RWPE1 (cell line): ENCODE measurements at regions not wholly inside any gene's neighbourhood (a gene's known extent, or its start where the extent isn't known, plus 50 kb on each side); places are given as distances from the start of the nearest gene placed in this dataset.

ENCODE experiments used
- CTCF ChIA-PET: fragments of 350-600 bp; sonication (Branson Sonifier 250); formaldehyde crosslinking; extraction: SDS; loops from one replicate; lab custom pipeline; 2021; lab: Yijun Ruan, JAX
- POLR2A ChIA-PET: fragments of 400-600 bp; formaldehyde crosslinking; extraction: SDS; loops from one replicate; lab custom pipeline; 2020; ENCODE audit warnings: antibody characterized with exemption; ENCODE audit not compliant: low non-redundant PET; lab: Yijun Ruan, JAX
- DNase-seq: peaks from one replicate; pipeline ENCODE4 v3.0.0; 2012; ENCODE audit warnings: low spot score
- H3K27ac ChIP-seq: fragments of 450-650 bp; 2 replicates; pipeline ENCODE4 v1.5.1; 2017
- CTCF ChIP-seq: fragments of 450-650 bp; conservative IDR thresholded peaks from 2 replicates; pipeline ENCODE4 v1.5.1; 2017; ENCODE audit warnings: low read depth, mild to moderate bottlenecking

GRCh38 chr1:194151056-194151455 is 964.6 kb upstream of the B3GALT2 start:
- TF ChIP-seq CTCF = no peak
- no peak overlapping the region for H3K27ac ChIP-seq
- DNase-seq = no peak
- ChIA-PET POLR2A (no interaction called here), CTCF (no interaction called here)

GRCh38 chr1:194150242-194150641 is 963.8 kb upstream of the B3GALT2 start:
- no peak for DNase-seq
- no peak for TF ChIP-seq CTCF
- ChIA-PET POLR2A (no interaction called here), CTCF (no interaction called here)
- no peak overlapping the region for H3K27ac ChIP-seq

GRCh38 chr1:194133152-194133551 is 946.7 kb upstream of the B3GALT2 start:
- no peak for TF ChIP-seq CTCF
- ChIA-PET CTCF (interaction anchor here (0.6 kb wide), 1 partner anchor 438 kb away, joined by 3 read pairs; no protein-coding TSS in a partner anchor), POLR2A (no interaction called here)
- DNase-seq = no peak
- H3K27ac ChIP-seq = no peak overlapping the region

- ChIA-PET POLR2A (no interaction called here), CTCF (interaction anchor here (0.6 kb wide), 2 partner anchors 15 to 872 kb away, joined by 3 read pairs; no protein-coding TSS in a partner anchor)
- no peak for TF ChIP-seq CTCF
Observed at GRCh38 chr1:194118086-194118485, 931.7 kb upstream of the B3GALT2 start.

GRCh38 chr1:194117582-194117981 is 931.2 kb upstream of the B3GALT2 start:
- ChIA-PET POLR2A (no interaction called here), CTCF (interaction anchor here (0.6 kb wide), 2 partner anchors 712 to 872 kb away, joined by 3 read pairs; no protein-coding TSS in a partner anchor)
- no peak for DNase-seq
- no peak for TF ChIP-seq CTCF
- H3K27ac ChIP-seq = no peak overlapping the region

More at GRCh38 chr1:194118086-194118485, 931.7 kb upstream of the B3GALT2 start:
- no peak overlapping the region for H3K27ac ChIP-seq
- DNase-seq = no peak

- ChIA-PET POLR2A (no interaction called here), CTCF (interaction anchor here (0.5 kb wide), 1 partner anchor 9 kb away, joined by 3 read pairs; no protein-coding TSS in a partner anchor)
- no peak overlapping the region for H3K27ac ChIP-seq
- no peak for TF ChIP-seq CTCF
- no peak for DNase-seq
Observed at GRCh38 chr1:194114288-194114687, 927.9 kb upstream of the B3GALT2 start.
